Endothelial cell (in vitro differentiated cells): ENCODE measurements at regions not wholly inside any gene's neighbourhood (a gene's known extent, or its start where the extent isn't known, plus 50 kb on each side); places are given as distances from the start of the nearest gene placed in this dataset.

Experiments
- DNase-seq: peaks from one replicate; pipeline ENCODE4 v3.0.0; 2021; ENCODE audit warnings: low spot score
- H3K27ac Mint-ChIP-seq: one replicate; pipeline ENCODE4 v1.8.0; 2021; ENCODE audit warnings: mixed read lengths, inconsistent platforms; ENCODE audit not compliant: unreplicated experiment
- H3K27me3 Mint-ChIP-seq: one replicate; pipeline ENCODE4 v1.8.0; 2021; ENCODE audit warnings: mild to moderate bottlenecking, moderate library complexity, mixed read lengths, inconsistent platforms; ENCODE audit not compliant: unreplicated experiment
- H3K36me3 Mint-ChIP-seq: one replicate; pipeline ENCODE4 v1.8.0; 2021; ENCODE audit warnings: mild to moderate bottlenecking, low read depth, mixed read lengths, inconsistent platforms; ENCODE audit not compliant: unreplicated experiment
- H3K4me1 Mint-ChIP-seq: one replicate; pipeline ENCODE4 v1.8.0; 2021; ENCODE audit warnings: mild to moderate bottlenecking, mixed read lengths, inconsistent platforms; ENCODE audit not compliant: unreplicated experiment
- H3K4me3 Mint-ChIP-seq: one replicate; pipeline ENCODE4 v1.8.0; 2021; ENCODE audit warnings: mild to moderate bottlenecking, mixed read lengths, inconsistent platforms; ENCODE audit not compliant: unreplicated experiment
- H3K9me3 Mint-ChIP-seq: one replicate; pipeline ENCODE4 v1.8.0; 2021; ENCODE audit warnings: mixed read lengths, inconsistent platforms; ENCODE audit not compliant: unreplicated experiment
- TF ChIP-seq, protein P1 (sequence below): fragments of 200-600 bp; sonication (generic); IDR thresholded peaks from one replicate; pipeline ENCODE4 v1.5.0; 2021; ENCODE audit warnings: antibody characterized with exemption; ENCODE audit not compliant: unreplicated experiment

DNA sequence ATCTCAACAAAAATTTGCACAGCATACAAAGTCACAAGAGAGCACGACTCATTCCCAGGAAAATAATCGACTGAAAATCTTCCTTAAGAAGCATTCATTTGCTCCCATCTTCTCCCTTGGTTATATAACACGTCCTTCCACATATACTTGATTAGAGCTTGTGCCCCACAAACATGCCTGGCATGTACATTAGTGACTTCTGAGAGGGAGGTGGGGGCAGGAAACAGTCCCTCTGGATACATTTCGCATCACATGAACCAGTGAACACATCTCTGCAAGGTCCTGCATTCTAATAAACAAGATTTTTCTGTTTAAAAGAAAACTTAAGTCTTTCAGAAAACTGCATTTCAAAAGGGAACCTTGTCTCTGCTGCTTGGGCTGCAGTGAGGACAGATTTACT lies 54.1 kb upstream of the IGLL5 start:
- Mint-ChIP-seq H3K36me3 (no peaks in the 10 kb centered on the region), H3K27ac (no peak overlapping the region), H3K4me3 (no peak overlapping the region), H3K27me3 (no peaks in the 10 kb centered on the region), H3K9me3 (no peaks in the 10 kb centered on the region), H3K4me1 (no peaks in the 10 kb centered on the region)
- DNase-seq, result no peak
- TF ChIP-seq, protein P1, sequence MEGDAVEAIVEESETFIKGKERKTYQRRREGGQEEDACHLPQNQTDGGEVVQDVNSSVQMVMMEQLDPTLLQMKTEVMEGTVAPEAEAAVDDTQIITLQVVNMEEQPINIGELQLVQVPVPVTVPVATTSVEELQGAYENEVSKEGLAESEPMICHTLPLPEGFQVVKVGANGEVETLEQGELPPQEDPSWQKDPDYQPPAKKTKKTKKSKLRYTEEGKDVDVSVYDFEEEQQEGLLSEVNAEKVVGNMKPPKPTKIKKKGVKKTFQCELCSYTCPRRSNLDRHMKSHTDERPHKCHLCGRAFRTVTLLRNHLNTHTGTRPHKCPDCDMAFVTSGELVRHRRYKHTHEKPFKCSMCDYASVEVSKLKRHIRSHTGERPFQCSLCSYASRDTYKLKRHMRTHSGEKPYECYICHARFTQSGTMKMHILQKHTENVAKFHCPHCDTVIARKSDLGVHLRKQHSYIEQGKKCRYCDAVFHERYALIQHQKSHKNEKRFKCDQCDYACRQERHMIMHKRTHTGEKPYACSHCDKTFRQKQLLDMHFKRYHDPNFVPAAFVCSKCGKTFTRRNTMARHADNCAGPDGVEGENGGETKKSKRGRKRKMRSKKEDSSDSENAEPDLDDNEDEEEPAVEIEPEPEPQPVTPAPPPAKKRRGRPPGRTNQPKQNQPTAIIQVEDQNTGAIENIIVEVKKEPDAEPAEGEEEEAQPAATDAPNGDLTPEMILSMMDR, result no peak

DNA sequence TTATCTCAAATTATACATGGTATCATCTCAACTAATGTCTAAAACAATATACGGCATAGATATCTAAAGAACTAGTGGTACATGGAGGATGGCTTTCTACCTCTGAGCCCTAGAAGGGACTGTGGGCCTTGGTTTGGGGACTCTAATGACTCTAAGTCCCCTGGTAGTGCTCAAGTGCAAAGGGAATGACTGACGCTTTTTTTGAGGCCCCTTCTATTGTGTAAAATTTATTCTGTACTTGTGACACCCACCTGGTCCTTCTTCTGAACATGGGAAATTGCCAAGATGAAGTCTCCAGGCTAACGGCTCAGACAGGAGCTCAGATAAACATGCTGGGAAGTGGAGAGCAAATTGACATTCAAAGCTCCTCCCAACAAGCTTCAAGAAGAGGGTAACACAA lies 53.4 kb upstream of the IGLL5 start:
- Mint-ChIP-seq H3K4me3 (no peak overlapping the region), H3K27me3 (no peaks in the 10 kb centered on the region), H3K27ac (no peak overlapping the region), H3K36me3 (no peaks in the 10 kb centered on the region), H3K9me3 (no peaks in the 10 kb centered on the region), H3K4me1 (no peaks in the 10 kb centered on the region)
- TF ChIP-seq, protein P1, result no peak
- DNase-seq, result no peak

DNA sequence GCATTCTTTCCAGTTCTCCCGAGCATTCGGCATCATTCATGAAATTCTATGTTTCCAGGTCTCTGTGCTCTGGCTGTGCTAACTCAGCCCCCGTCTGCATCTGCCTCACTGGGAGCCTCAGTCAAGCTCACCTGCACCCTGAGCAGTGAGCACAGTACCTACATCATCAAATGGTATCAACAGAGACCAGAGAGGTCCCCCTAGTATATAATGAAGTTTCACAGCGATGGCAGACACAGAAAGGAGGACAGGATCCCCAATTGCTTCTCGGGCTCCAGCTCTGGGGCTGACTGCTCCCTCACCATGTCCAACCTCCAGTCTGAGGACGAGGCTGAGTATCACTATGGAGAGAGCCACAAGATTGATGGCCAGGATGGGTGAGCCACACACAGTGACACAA lies 52.8 kb upstream of the IGLL5 start:
- Mint-ChIP-seq H3K27me3 (peaks cover under 1% of the 10 kb centered on the region), H3K4me1 (no peaks in the 10 kb centered on the region), H3K27ac (no peak overlapping the region), H3K4me3 (no peak overlapping the region), H3K9me3 (no peaks in the 10 kb centered on the region), H3K36me3 (no peaks in the 10 kb centered on the region)
- TF ChIP-seq, protein P1, result no peak
- DNase-seq, result no peak

DNA sequence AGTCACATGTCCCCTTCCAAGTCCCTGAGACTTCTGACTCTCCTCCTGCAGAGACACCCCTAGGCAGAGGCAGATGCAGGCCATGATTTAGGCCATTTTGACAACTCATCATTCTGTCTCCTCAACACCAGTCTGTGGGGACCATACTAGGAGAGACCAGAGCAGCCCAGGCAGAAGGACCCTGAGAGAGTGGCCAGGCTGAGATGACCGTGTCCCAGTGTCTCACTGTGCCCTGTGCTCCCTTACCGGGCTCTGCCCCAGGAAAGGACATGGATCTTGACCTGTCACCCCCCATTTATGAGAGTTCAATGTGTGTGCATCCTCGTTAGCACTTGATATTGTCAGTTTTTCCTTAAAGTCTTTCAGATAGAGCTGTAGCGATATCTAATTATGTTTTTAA lies 52.4 kb upstream of the IGLL5 start:
- Mint-ChIP-seq H3K27ac (no peak overlapping the region), H3K27me3 (peaks cover 1% of the 10 kb centered on the region)
- no peak for DNase-seq

DNA sequence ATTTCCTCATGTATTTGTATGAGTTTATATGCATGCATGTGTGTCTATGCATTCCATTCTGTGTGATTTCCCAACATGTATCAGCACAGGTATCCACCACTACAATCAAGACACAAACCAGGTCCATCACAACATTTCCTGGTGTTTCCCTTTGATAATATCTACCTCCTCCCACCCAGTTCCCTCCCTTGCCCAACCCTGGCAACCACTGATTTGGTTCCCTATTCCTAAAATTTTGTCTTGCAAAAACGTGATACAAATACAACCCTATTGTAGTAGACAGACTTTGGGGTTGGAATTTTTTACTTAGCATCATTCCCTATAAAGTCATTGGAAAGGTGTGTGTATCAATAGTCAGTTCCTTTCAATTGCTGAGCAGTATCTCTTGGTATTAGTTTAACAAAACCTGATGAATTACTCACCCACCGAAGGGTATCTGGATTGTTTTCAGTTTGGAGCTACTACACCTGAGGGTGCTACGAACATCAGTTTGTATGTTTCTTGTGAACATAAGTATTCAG lies 51.8 kb upstream of the IGLL5 start:
- H3K36me3 Mint-ChIP-seq, result no peaks in the 10 kb centered on the region
- no peak for DNase-seq
- H3K27me3 Mint-ChIP-seq, result peaks cover 1% of the 10 kb centered on the region
- H3K4me3 Mint-ChIP-seq, result no peak overlapping the region
- no peaks in the 10 kb centered on the region for H3K9me3 Mint-ChIP-seq
- no peak overlapping the region for H3K27ac Mint-ChIP-seq
- TF ChIP-seq, protein P1, result no peak
- no peaks in the 10 kb centered on the region for H3K4me1 Mint-ChIP-seq

More for the DNA sequence above, 52.4 kb upstream of the IGLL5 start:
- no peaks in the 10 kb centered on the region for H3K4me1 Mint-ChIP-seq
- no peaks in the 10 kb centered on the region for H3K9me3 Mint-ChIP-seq
- no peak overlapping the region for H3K4me3 Mint-ChIP-seq
- TF ChIP-seq, protein P1, result no peak
- H3K36me3 Mint-ChIP-seq, result no peaks in the 10 kb centered on the region
